ENCODE measurements at regions not wholly inside any gene's neighbourhood (a gene's known extent, or its start where the extent isn't known, plus 50 kb on each side); places are given as distances from the start of the nearest gene placed in this dataset.
A peak's percentile ranks its signal among the peaks of the same experiment; 100 is the strongest.

DNA sequence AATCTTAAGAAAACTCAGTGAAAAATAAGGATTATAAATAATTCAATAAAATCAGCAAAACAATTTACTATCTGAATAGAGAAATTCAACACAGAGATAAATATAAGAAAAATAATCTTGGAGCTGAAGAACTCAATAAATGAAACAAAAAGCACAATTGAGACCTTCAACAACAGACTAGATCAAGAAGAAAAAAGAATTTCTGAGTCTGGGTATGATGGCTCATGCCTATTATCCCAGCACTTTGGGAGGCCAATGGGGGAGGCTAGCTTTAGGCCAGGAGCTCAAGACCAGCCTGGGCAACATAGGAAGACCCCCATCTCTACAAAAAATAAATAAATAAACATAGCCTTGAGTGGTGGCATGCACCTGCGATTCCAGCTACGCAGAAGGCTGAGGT is 1295.7 kb upstream of the NRXN1 start:
- no peak overlapping the region for H3K27ac ChIP-seq (ENCODE audit: low read length)
- no peaks in the 10 kb centered on the region for H3K4me1 ChIP-seq (ENCODE audit: control insufficient read depth, insufficient read depth, low read length)
- H3K4me3 ChIP-seq (ENCODE audit: low read length) = no peak overlapping the region
- no peak for DNase-seq
- H3K36me3 ChIP-seq (ENCODE audit: control insufficient read depth, insufficient read depth, low read length) = no peaks in the 10 kb centered on the region
- WGBS (ENCODE audit: insufficient coverage, low lambda C conversion rate) = no CpG with 5 or more reads among the region's 2 CpGs
- no peaks in the 10 kb centered on the region for H3K27me3 ChIP-seq (ENCODE audit: control insufficient read depth, insufficient read depth, low read length)
- H3K9me3 ChIP-seq (ENCODE audit: control insufficient read depth, low read depth, low read length) = peaks cover 27% of the 10 kb centered on the region

DNA sequence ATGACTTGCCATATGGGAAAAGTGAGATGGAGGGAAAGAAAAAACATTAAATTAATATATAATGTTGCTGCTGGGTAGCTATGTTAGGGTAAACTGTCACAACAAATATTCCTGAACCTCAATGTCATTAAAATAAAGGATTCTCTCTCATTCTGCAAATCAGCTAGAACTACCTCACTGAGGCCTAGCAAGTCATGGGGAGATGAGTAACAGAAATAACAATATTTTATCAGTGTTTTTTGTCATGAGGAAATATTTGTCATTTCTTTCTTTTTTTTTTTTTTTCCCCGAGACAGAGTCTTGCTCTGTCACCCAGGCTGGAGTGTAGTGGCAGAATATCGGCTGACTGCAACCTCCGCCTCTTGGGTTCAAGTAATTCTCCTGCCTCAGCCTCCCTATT is 1282.3 kb upstream of the NRXN1 start:
- H3K36me3 ChIP-seq (ENCODE audit: control insufficient read depth, insufficient read depth, low read length) = no peaks in the 10 kb centered on the region

DNA sequence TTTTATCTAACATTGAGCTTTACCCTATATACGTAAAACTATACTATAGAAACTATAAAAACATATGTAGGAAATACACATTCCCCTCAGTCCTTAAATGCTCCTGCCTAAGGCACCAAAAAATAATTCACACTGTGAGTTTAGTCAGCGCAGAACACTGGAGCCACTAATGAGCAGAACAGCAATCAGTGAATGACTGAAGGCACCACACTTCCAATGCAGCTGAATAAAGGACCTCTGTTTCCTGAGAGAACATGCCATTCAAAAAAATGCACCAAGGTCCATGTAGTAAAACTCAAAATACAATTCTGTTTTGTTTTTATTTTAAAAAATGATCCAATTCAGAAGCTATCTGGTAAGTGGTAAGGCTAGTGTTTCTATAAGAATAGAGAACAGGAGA is 1280.6 kb upstream of the NRXN1 start:
- no peak for DNase-seq

More for the DNA sequence above, 1282.3 kb upstream of the NRXN1 start:
- no peaks in the 10 kb centered on the region for H3K9me3 ChIP-seq (ENCODE audit: control insufficient read depth, low read depth, low read length)
- no peak for DNase-seq
- H3K27me3 ChIP-seq (ENCODE audit: control insufficient read depth, insufficient read depth, low read length) = no peaks in the 10 kb centered on the region
- H3K4me3 ChIP-seq (ENCODE audit: low read length) = no peak overlapping the region
- H3K4me1 ChIP-seq (ENCODE audit: control insufficient read depth, insufficient read depth, low read length) = no peaks in the 10 kb centered on the region
- H3K27ac ChIP-seq (ENCODE audit: low read length) = no peak overlapping the region
- no CpG with 5 or more reads among the region's 3 CpGs for WGBS (ENCODE audit: insufficient coverage, low lambda C conversion rate)

DNA sequence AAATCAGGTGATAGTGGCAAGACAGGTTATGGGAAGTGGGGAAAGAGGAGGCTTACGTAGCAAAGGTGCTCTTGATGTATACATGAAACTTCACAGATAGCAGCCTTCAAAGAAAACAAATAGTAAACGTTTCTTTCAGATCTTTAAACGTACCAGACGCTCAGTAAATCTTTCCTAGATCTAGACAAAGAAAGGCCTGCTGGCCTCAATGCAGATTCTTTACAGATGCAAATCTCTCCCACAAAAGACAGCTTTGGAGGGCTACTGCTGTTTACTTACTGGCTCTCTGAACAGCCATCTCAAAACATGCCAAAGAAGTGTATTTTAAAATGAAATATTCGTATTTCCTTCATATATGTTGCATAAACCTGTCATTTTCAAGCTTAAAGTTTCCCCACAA is 1279.9 kb upstream of the NRXN1 start:
- H3K27me3 ChIP-seq (ENCODE audit: control insufficient read depth, insufficient read depth, low read length) = no peaks in the 10 kb centered on the region
- no peaks in the 10 kb centered on the region for H3K4me1 ChIP-seq (ENCODE audit: control insufficient read depth, insufficient read depth, low read length)
- H3K27ac ChIP-seq (ENCODE audit: low read length) = no peak overlapping the region
- DNase-seq = no peak
- no peaks in the 10 kb centered on the region for H3K9me3 ChIP-seq (ENCODE audit: control insufficient read depth, low read depth, low read length)
- no peak overlapping the region for H3K4me3 ChIP-seq (ENCODE audit: low read length)
- H3K36me3 ChIP-seq (ENCODE audit: control insufficient read depth, insufficient read depth, low read length) = no peaks in the 10 kb centered on the region
- WGBS (ENCODE audit: insufficient coverage, low lambda C conversion rate) = no CpG with 5 or more reads among the region's 5 CpGs

More for the DNA sequence above, 1280.6 kb upstream of the NRXN1 start:
- Histone ChIP-seq H3K4me3 (ENCODE audit: low read length) (no peak overlapping the region), H3K9me3 (ENCODE audit: control insufficient read depth, low read depth, low read length) (no peaks in the 10 kb centered on the region), H3K27ac (ENCODE audit: low read length) (no peak overlapping the region), H3K4me1 (ENCODE audit: control insufficient read depth, insufficient read depth, low read length) (no peaks in the 10 kb centered on the region), H3K27me3 (ENCODE audit: control insufficient read depth, insufficient read depth, low read length) (no peaks in the 10 kb centered on the region), H3K36me3 (ENCODE audit: control insufficient read depth, insufficient read depth, low read length) (no peaks in the 10 kb centered on the region)
- WGBS (ENCODE audit: insufficient coverage, low lambda C conversion rate) = no CpG with 5 or more reads among the region's 2 CpGs

DNA sequence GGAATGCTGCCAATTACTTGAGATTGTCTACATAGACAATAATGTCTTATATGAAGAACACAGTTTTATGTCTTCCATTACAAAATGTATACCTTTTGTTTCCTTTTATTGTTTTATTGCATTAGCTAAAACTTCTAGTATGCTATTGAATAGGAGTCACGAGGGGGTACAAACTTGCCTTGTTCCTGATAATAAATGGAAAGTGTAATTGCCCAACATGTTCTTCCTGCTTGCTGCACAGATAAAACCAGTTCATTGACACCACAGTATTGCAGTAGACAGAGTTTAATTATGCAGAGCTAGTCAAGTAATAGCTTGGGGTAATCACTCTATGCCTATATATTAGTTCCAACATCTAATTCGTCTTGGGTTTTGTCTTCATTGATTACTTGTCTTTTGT is 1276.2 kb upstream of the NRXN1 start:
- Histone ChIP-seq H3K4me3 (ENCODE audit: low read length) (no peak overlapping the region), H3K27ac (ENCODE audit: low read length) (no peak overlapping the region), H3K36me3 (ENCODE audit: control insufficient read depth, insufficient read depth, low read length) (no peaks in the 10 kb centered on the region), H3K9me3 (ENCODE audit: control insufficient read depth, low read depth, low read length) (peaks cover 6% of the 10 kb centered on the region), H3K4me1 (ENCODE audit: control insufficient read depth, insufficient read depth, low read length) (no peaks in the 10 kb centered on the region), H3K27me3 (ENCODE audit: control insufficient read depth, insufficient read depth, low read length) (no peaks in the 10 kb centered on the region)
- peak; percentile 66 to 90 for DNase-seq
- WGBS (ENCODE audit: insufficient coverage, low lambda C conversion rate) = no CpG with 5 or more reads among the region's 2 CpGs

DNA sequence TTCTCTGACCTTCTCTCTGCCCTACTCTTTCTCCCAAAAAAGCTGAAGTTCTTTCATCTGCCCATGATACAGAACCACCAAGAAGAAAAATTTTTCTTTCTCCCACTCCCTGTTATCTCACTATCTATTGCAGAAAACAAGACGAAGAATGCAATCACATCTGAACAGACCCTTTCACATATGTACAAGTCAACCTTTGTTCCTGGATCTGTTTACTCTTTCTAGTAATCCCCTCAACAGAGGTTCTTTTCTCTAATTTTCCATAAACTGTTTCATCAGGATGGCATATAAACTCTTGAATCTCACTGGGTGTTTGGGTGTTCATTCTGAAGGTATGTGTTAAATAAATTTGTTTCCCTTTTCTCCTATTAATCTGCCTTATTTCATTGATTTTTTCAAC is 1262.7 kb upstream of the NRXN1 start:
- no peak for DNase-seq
- no peaks in the 10 kb centered on the region for H3K36me3 ChIP-seq (ENCODE audit: control insufficient read depth, insufficient read depth, low read length)
- no peak overlapping the region for H3K27ac ChIP-seq (ENCODE audit: low read length)
- no peak overlapping the region for H3K4me3 ChIP-seq (ENCODE audit: low read length)
- WGBS (ENCODE audit: insufficient coverage, low lambda C conversion rate) = 0% methylated on average over 1 of the region's 1 CpG
- H3K9me3 ChIP-seq (ENCODE audit: control insufficient read depth, low read depth, low read length) = peaks cover 3% of the 10 kb centered on the region
- H3K4me1 ChIP-seq (ENCODE audit: control insufficient read depth, insufficient read depth, low read length) = no peaks in the 10 kb centered on the region
- no peaks in the 10 kb centered on the region for H3K27me3 ChIP-seq (ENCODE audit: control insufficient read depth, insufficient read depth, low read length)

DNA sequence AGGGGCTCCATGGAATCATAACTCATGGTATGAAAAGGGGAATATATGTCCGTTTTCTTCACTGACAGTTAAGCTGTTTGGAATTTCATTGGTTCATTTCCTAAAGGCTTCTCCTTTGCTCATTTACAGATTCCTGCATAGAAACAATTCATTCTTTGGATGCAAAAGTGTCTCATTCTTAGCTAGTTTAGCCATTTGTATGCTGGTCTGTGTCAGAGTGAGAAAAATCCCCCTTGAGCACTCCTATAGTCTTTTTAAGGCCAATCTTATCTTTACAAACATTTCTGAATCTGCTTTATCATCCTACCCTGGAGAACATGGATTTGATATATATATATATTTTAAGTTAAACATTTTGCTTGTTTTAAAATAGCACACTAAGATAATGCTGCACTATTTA is 1260.9 kb upstream of the NRXN1 start:
- Histone ChIP-seq H3K27ac (ENCODE audit: low read length) (no peak overlapping the region), H3K4me3 (ENCODE audit: low read length) (no peak overlapping the region), H3K36me3 (ENCODE audit: control insufficient read depth, insufficient read depth, low read length) (no peaks in the 10 kb centered on the region), H3K4me1 (ENCODE audit: control insufficient read depth, insufficient read depth, low read length) (peaks cover 5% of the 10 kb centered on the region), H3K27me3 (ENCODE audit: control insufficient read depth, insufficient read depth, low read length) (no peaks in the 10 kb centered on the region), H3K9me3 (ENCODE audit: control insufficient read depth, low read depth, low read length) (no peaks in the 10 kb centered on the region)
- WGBS (ENCODE audit: insufficient coverage, low lambda C conversion rate) = no CpG with 5 or more reads among the region's 1 CpG
- no peak for DNase-seq

DNA sequence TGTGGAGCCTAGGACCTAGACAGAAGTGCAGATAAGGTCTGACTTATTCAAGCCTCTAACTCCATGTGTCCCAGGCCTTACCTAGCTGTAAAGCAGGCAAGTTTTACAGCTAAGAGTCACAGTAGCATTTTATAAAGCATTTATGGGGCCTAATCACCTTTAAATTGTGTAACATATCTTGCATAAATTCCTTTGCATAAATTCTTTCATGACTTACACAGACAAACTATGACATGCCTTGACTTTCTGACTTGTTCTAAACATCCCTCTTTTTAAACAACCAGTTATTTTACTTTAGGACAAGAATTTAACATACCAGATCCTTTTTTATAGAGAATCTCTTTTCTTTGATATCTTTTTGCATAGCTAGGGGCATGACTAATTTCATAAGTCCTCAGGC is 1257.8 kb upstream of the NRXN1 start:
- Histone ChIP-seq H3K4me1 (ENCODE audit: control insufficient read depth, insufficient read depth, low read length) (peaks cover 5% of the 10 kb centered on the region), H3K27me3 (ENCODE audit: control insufficient read depth, insufficient read depth, low read length) (no peaks in the 10 kb centered on the region), H3K27ac (ENCODE audit: low read length) (no peak overlapping the region), H3K4me3 (ENCODE audit: low read length) (no peak overlapping the region), H3K36me3 (ENCODE audit: control insufficient read depth, insufficient read depth, low read length) (no peaks in the 10 kb centered on the region), H3K9me3 (ENCODE audit: control insufficient read depth, low read depth, low read length) (no peaks in the 10 kb centered on the region)
- DNase-seq = peak; percentile 7 to 45

DNA sequence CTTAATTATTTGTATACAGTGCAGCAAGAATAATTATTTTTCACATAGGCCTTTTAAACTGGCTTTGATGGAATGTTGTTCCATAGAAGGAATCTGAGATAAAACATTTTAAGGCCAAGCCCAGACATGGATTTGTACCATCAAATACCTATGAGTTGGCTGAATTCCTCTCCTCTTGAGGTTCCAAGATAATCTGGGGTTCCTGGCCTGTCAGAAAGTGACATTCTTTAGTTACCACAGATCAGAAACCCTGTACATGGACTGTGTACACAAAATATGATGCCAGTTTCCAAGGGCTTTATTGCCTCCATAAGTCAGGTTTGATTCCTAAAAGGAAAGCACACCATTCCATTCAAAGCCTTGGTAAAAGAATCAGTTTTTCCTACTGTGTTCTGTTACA is 1256.7 kb upstream of the NRXN1 start:
- Histone ChIP-seq H3K4me1 (ENCODE audit: control insufficient read depth, insufficient read depth, low read length) (peaks cover 5% of the 10 kb centered on the region), H3K4me3 (ENCODE audit: low read length) (no peak overlapping the region), H3K36me3 (ENCODE audit: control insufficient read depth, insufficient read depth, low read length) (no peaks in the 10 kb centered on the region), H3K9me3 (ENCODE audit: control insufficient read depth, low read depth, low read length) (no peaks in the 10 kb centered on the region), H3K27me3 (ENCODE audit: control insufficient read depth, insufficient read depth, low read length) (no peaks in the 10 kb centered on the region), H3K27ac (ENCODE audit: low read length) (no peak overlapping the region)
- no peak for DNase-seq

DNA sequence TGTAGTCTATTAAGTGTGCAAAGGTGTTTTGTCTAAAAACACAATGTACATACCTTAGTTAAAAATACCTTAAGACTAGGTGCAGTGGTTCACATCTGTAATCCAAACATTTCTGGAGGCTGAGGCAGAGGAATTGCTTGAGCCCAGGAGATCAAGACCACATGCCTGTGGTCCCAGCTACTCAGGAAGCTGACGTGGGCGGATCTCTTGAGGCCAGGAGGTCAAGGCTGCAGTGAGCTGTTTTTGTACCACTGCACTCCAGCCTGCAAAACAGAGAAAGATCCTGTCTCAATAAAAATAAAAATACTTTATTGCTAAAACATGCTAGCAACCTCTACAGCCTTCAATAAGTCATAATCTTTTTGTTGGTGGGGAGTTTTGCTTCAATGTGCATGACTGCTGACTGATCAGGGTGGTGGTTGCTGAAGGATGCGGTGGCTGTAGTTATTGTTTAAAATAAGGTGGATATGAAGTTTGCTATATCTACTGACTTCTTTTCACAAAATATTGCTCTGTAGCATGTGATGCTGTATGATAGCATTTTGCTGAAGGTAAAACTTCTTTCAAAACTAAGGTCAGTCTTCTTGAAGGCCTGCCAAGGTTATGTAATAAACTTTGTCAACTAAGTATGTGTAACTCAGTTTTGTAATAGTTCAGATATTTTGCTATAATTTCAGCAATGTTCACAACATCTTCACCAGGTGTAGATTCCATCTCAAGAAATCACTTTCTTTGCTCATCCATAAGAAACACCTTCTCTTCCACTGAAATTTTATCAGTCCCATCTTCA is 1238.0 kb upstream of the NRXN1 start:
- Histone ChIP-seq H3K4me3 (ENCODE audit: low read length) (no peak overlapping the region), H3K27me3 (ENCODE audit: control insufficient read depth, insufficient read depth, low read length) (no peaks in the 10 kb centered on the region), H3K36me3 (ENCODE audit: control insufficient read depth, insufficient read depth, low read length) (no peaks in the 10 kb centered on the region), H3K9me3 (ENCODE audit: control insufficient read depth, low read depth, low read length) (no peaks in the 10 kb centered on the region), H3K27ac (ENCODE audit: low read length) (no peak overlapping the region), H3K4me1 (ENCODE audit: control insufficient read depth, insufficient read depth, low read length) (no peaks in the 10 kb centered on the region)
- WGBS (ENCODE audit: insufficient coverage, low lambda C conversion rate) = no CpG with 5 or more reads among the region's 3 CpGs
- no peak for DNase-seq

DNA sequence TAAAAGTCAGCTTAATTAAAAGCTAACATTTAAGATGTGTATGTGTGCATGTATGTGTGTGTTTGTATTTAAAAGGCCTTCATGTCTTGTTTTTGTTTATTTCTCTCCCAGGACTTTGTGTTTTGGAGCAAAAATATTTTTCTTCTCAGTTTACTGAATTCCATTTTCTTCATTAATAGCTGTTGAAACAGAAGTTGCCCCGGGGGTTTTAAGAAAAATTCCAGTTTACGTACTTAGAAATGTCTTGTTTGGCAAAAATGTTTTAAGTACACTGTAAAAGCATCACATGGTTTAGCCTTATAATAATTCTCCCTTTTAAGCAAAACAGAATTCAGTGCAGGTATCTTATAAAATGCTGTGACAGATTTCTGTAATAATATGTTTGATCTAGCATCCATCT is 1233.0 kb upstream of the NRXN1 start:
- DNase-seq = no peak
- no peaks in the 10 kb centered on the region for H3K36me3 ChIP-seq (ENCODE audit: control insufficient read depth, insufficient read depth, low read length)
- no peaks in the 10 kb centered on the region for H3K27me3 ChIP-seq (ENCODE audit: control insufficient read depth, insufficient read depth, low read length)
- no peak overlapping the region for H3K27ac ChIP-seq (ENCODE audit: low read length)
- H3K4me1 ChIP-seq (ENCODE audit: control insufficient read depth, insufficient read depth, low read length) = no peaks in the 10 kb centered on the region
- no peaks in the 10 kb centered on the region for H3K9me3 ChIP-seq (ENCODE audit: control insufficient read depth, low read depth, low read length)
- H3K4me3 ChIP-seq (ENCODE audit: low read length) = no peak overlapping the region
- 95% methylated on average over 2 of the region's 2 CpGs for WGBS (ENCODE audit: insufficient coverage, low lambda C conversion rate)

Data from large intestine (tissue), 3 donors.